D721Med (cell line): ENCODE measurements at regions not wholly inside any gene's neighbourhood (a gene's known extent, or its start where the extent isn't known, plus 50 kb on each side); places are given as distances from the start of the nearest gene placed in this dataset.

Experiments
- DNase-seq: peaks from one replicate; pipeline ENCODE4 v3.0.0; 2011; ENCODE audit warnings: low spot score; ENCODE audit not compliant: insufficient read length
- FAIRE-seq: peaks from 2 replicates; lab custom pipeline; 2011; peaks lifted over from hg19 to GRCh38; lab: Jason Lieb, UNC
- CTCF ChIP-seq: IDR thresholded peaks from 2 replicates; pipeline ENCODE4 v1.5.1; 2012; ENCODE audit warnings: mild to moderate bottlenecking, control low read depth; ENCODE audit not compliant: insufficient read depth; ENCODE audit errors: missing control alignments

- no peak for FAIRE-seq
- no peak for DNase-seq
- no peak for TF ChIP-seq CTCF
Measured at GRCh38 chr16:64375391-64375980, 746.4 kb downstream of the CDH11 start.

- FAIRE-seq (no peak), DNase-seq (no peak)
- no peak for TF ChIP-seq CTCF
Measured at GRCh38 chr16:64370112-64370511, 751.8 kb downstream of the CDH11 start.

- no peak for TF ChIP-seq CTCF
- FAIRE-seq, result no peak
Measured at GRCh38 chr16:64365448-64365931, 756.4 kb downstream of the CDH11 start.

GRCh38 chr16:64364894-64365293 is 757.0 kb downstream of the CDH11 start:
- no peak for TF ChIP-seq CTCF
- FAIRE-seq, result no peak

More at GRCh38 chr16:64365448-64365931, 756.4 kb downstream of the CDH11 start:
- no peak for DNase-seq

GRCh38 chr16:64364416-64364815 is 757.4 kb downstream of the CDH11 start:
- FAIRE-seq, result no peak
- no peak for TF ChIP-seq CTCF
- no peak for DNase-seq

More at GRCh38 chr16:64364894-64365293, 757.0 kb downstream of the CDH11 start:
- DNase-seq, result no peak

- no peak for TF ChIP-seq CTCF
- DNase-seq (no peak), FAIRE-seq (no peak)
Measured at GRCh38 chr16:64364016-64364415, 757.8 kb downstream of the CDH11 start.

- no peak for TF ChIP-seq CTCF
- no peak for DNase-seq
Measured at GRCh38 chr16:64363039-64363438, 758.8 kb downstream of the CDH11 start.

More at GRCh38 chr16:64363039-64363438, 758.8 kb downstream of the CDH11 start:
- FAIRE-seq, result no peak
